NCI-H2107 treated with DMSO at 0.1 percent for 48 hours (cell line): ENCODE measurements at regions not wholly inside any gene's neighbourhood (a gene's known extent, or its start where the extent isn't known, plus 50 kb on each side); places are given as distances from the start of the nearest gene placed in this dataset.
A peak's percentile ranks its signal among the peaks of the same experiment; 100 is the strongest.

Experiments used
- DNase-seq: peaks from one replicate; lab custom pipeline; 2025; ENCODE audit not compliant: unreplicated experiment; lab: John Stamatoyannopoulos, UW

DNA sequence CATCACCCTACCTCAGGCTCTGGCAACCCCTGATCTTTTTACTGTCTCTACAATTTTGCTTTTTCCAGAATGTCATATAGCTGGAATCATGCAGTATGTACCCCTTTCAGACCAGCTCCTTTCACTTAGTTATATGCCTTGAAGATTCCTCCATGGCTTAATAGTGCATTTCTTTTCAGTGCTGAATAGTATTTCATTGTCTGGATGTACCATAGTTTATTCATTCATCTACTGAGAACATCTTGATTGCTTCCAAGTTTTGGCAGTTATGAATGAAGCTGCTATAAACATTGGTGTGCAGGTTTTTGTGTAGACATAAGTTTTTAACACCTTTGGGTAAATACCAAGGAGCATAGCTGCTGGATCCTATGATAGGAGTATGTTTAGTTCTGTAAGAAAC, 50.8 kb upstream of the ANP32A start:
- no peak for DNase-seq

- DNase-seq: no peak
These were observed 54.1 kb upstream of the ANP32A start for GRCh38 chr15:68874788-68875187.

- peak; percentile 40 for DNase-seq
These were observed 54.8 kb upstream of the SPESP1 start for GRCh38 chr15:68875377-68876116.

DNA sequence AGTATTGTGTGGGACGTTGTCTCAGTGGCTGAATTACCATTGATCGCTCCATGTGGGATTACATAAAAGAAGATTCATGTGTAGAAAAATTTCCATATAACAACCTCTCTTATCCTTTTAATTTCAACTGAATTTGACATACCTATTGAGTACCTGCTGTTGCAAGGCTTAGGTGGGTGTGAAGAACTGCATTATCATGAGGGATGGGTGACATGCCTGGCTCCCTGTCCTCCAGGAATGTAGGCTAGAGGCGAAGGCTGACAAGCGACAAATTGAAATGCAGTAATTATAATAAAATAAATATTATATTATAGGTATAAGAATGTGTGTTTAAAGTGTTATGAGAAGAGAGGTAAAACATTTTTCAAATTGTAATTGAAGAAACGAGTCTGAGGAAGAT, 52.7 kb upstream of the SPESP1 start:
- no peak for DNase-seq

DNA sequence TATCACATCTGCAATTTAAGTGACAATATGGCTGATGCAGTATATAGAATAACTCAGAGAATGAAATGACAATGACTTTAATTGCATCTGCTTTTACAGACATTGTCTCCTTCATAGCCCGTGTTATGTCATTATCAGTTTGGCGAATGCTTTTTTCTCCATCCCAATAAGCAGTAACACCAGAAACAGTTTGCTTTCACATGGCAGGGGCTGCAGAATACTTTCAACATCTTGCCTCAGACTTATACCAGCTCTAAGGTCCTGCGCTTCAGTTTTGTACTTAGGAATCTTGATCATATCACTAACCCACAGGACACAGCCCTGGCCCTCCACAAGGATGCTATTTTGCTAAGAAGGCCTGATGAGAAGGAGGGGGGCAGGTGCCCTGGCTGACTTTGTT, 49.9 kb upstream of the SPESP1 start:
- no peak for DNase-seq
